H1 (cell line): ENCODE measurements at regions not wholly inside any gene's neighbourhood (a gene's known extent, or its start where the extent isn't known, plus 50 kb on each side); places are given as distances from the start of the nearest gene placed in this dataset.

Experiments used
- ATF2 ChIP-seq: IDR thresholded peaks from 2 replicates; pipeline ENCODE4 v1.6.1; 2012; ENCODE audit warnings: low read length, inconsistent platforms
- CHD7 ChIP-seq: fragments of 300-600 bp; sonication (generic); IDR thresholded peaks from 2 replicates; pipeline ENCODE4 v1.7.1; 2012; ENCODE audit warnings: low read length, moderate library complexity, mild to moderate bottlenecking, inconsistent platforms; ENCODE audit not compliant: insufficient replicate concordance
- CTCF ChIP-seq, 3 experiments: IDR thresholded peaks; 1 replicate in 2 of 3; 2 replicates in 1 of 3; pipeline versions ENCODE4 v1.5.1 to v1.6.1; 2011; ENCODE audit warnings: low read length in 3 of 3, mild to moderate bottlenecking in 3 of 3, inconsistent platforms in 2 of 3, low read depth in 1 of 3, moderate library complexity in 1 of 3; ENCODE audit not compliant: insufficient read depth in 1 of 3; ENCODE audit errors: control extremely low read depth in 1 of 3
- POLR2A ChIP-seq, 2 experiments: IDR thresholded peaks; 1 replicate in 1 of 2; 2 replicates in 1 of 2; pipeline ENCODE4 v1.6.1; 2011; ENCODE audit warnings: low read depth in 2 of 2, low read length in 2 of 2, mild to moderate bottlenecking in 2 of 2; ENCODE audit errors: control extremely low read depth in 1 of 2
- SAP30 ChIP-seq: fragments of 300-600 bp; sonication (generic); IDR thresholded peaks from 2 replicates; pipeline ENCODE4 v1.7.1; 2012; ENCODE audit warnings: low read length, moderate library complexity, mild to moderate bottlenecking, inconsistent platforms; ENCODE audit not compliant: insufficient read depth, insufficient replicate concordance
- TAF1 ChIP-seq: IDR thresholded peaks from 2 replicates; pipeline ENCODE4 v1.6.1; 2011; ENCODE audit warnings: mild to moderate bottlenecking, low read depth, low read length
- TAF7 ChIP-seq: optimal IDR thresholded peaks from 2 replicates; pipeline ENCODE3; 2011; ENCODE audit warnings: low read depth, mild to moderate bottlenecking, inconsistent platforms, low read length, moderate library complexity, borderline replicate concordance

- TF ChIP-seq CHD7, result no peak
- TF ChIP-seq TAF7, result no peak
- TF ChIP-seq POLR2A (IDR thresholded peaks at IDR 0.05; ENCODE audit: control extremely low read depth in 1 of 2, low read depth in 2 of 2, low read length in 2 of 2), result no peak
- TF ChIP-seq SAP30, result no peak
- no peak for TF ChIP-seq CTCF (IDR thresholded peaks at IDR 0.05; ENCODE audit: control extremely low read depth in 1 of 3, insufficient read depth in 1 of 3, low read depth in 1 of 3, low read length in 3 of 3)
- no peak for TF ChIP-seq ATF2
- no peak for TF ChIP-seq TAF1
These were observed 242.0 kb downstream of the HAPSTR1 start (continued) for GRCh38 chr16:9333469-9333868.
